NCI-H1694 (cell line): ENCODE measurements at regions not wholly inside any gene's neighbourhood (a gene's known extent, or its start where the extent isn't known, plus 50 kb on each side); places are given as distances from the start of the nearest gene placed in this dataset.
"Not testable (repeated sequence)": the region's sequence is repeated elsewhere in the genome, so short reads cannot be mapped to it uniquely, and the experiment has no call there.

ENCODE experiments used
- DNase-seq: peaks from one replicate; lab custom pipeline; 2025; lab: John Stamatoyannopoulos, UW

GRCh38 chr4:149870008-149870407 is 54.4 kb upstream of the IQCM start:
- DNase-seq, result no peak

GRCh38 chr4:149881744-149882143 is 66.1 kb upstream of the IQCM start:
- no peak for DNase-seq

- DNase-seq, result no peak
These were observed 66.6 kb upstream of the IQCM start for GRCh38 chr4:149882251-149882650.

- DNase-seq, result peak; percentile 14
These were observed 68.4 kb upstream of the IQCM start for GRCh38 chr4:149884046-149884445.

- no peak for DNase-seq
These were observed 69.0 kb upstream of the IQCM start for GRCh38 chr4:149884529-149885181.

GRCh38 chr4:149885896-149886295 is 70.3 kb upstream of the IQCM start:
- DNase-seq, result no peak

GRCh38 chr4:149886786-149887490 is 71.3 kb upstream of the IQCM start:
- DNase-seq, result no peak

- no peak for DNase-seq
These were observed 74.3 kb upstream of the IQCM start for GRCh38 chr4:149889991-149890390.

GRCh38 chr4:149890531-149890930 is 74.9 kb upstream of the IQCM start:
- no peak for DNase-seq

GRCh38 chr4:149891426-149891825 is 75.8 kb upstream of the IQCM start:
- no peak for DNase-seq

GRCh38 chr4:149896432-149896831 is 80.8 kb upstream of the IQCM start:
- peak; percentile 22 for DNase-seq

GRCh38 chr4:149897783-149898182 is 82.1 kb upstream of the IQCM start:
- no peak for DNase-seq

GRCh38 chr4:149901128-149901527 is 85.5 kb upstream of the IQCM start:
- no peak for DNase-seq

- no peak for DNase-seq
These were observed 86.6 kb upstream of the IQCM start for GRCh38 chr4:149902242-149902641.

GRCh38 chr4:149910177-149910576 is 94.5 kb upstream of the IQCM start:
- no peak for DNase-seq

- no peak for DNase-seq
These were observed 95.1 kb upstream of the IQCM start for GRCh38 chr4:149910604-149911350.

- no peak for DNase-seq
These were observed 95.7 kb upstream of the IQCM start for GRCh38 chr4:149911354-149911753.

- DNase-seq, result no peak
These were observed 96.4 kb upstream of the IQCM start for GRCh38 chr4:149912000-149912399.

- peak; percentile 49 for DNase-seq
These were observed 98.8 kb upstream of the IQCM start for GRCh38 chr4:149914119-149915115.

- not testable (repeated sequence) for DNase-seq
These were observed 100.1 kb upstream of the IQCM start for GRCh38 chr4:149915735-149916134.

GRCh38 chr4:149923736-149924135 is 108.1 kb upstream of the IQCM start:
- no peak for DNase-seq

- DNase-seq, result no peak
These were observed 111.9 kb upstream of the IQCM start for GRCh38 chr4:149927514-149927913.
